Coronary artery (tissue), 2 donors: ENCODE measurements at regions not wholly inside any gene's neighbourhood (a gene's known extent, or its start where the extent isn't known, plus 50 kb on each side); places are given as distances from the start of the nearest gene placed in this dataset.

Source experiments
- DNase-seq: peaks from one replicate; pipeline ENCODE4 v3.0.0-alpha.2; 2017; ENCODE audit warnings: low spot score
- H3K27ac ChIP-seq, 2 donors: fragments of 200-600 bp; sonication (generic); one replicate each; pipeline ENCODE4 v1.5.1; 2016 to 2019
- H3K4me3 ChIP-seq: fragments of 200-600 bp; sonication (generic); 2 replicates; pipeline ENCODE4 v1.5.1; 2016; ENCODE audit warnings: mild to moderate bottlenecking, moderate library complexity
- TF ChIP-seq, protein P1 (sequence below): fragments of 200-600 bp; sonication (generic); IDR thresholded peaks from one replicate; pipeline ENCODE4 v1.5.1; 2019; ENCODE audit warnings: antibody characterized with exemption

DNA sequence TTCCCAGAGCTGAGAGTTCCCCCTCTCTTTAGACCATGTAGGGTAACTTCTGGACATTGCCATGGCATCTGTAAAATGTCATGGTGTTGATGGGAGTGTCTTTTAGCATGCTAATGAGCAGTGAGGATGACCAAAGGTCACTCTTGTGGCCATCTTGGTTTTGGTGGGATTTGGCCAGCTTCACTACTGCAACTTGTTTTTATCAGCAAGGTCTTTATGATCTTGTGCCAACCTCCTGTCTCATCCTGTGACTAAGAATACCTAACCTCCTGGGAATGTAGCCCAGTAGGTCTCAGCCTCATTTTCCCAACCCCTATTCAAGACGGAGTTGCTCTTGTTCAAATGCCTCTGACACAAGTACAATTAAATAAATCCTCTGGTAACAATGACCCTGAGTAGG is 244.4 kb downstream of the NEDD1 start:
- TF ChIP-seq, protein P1, sequence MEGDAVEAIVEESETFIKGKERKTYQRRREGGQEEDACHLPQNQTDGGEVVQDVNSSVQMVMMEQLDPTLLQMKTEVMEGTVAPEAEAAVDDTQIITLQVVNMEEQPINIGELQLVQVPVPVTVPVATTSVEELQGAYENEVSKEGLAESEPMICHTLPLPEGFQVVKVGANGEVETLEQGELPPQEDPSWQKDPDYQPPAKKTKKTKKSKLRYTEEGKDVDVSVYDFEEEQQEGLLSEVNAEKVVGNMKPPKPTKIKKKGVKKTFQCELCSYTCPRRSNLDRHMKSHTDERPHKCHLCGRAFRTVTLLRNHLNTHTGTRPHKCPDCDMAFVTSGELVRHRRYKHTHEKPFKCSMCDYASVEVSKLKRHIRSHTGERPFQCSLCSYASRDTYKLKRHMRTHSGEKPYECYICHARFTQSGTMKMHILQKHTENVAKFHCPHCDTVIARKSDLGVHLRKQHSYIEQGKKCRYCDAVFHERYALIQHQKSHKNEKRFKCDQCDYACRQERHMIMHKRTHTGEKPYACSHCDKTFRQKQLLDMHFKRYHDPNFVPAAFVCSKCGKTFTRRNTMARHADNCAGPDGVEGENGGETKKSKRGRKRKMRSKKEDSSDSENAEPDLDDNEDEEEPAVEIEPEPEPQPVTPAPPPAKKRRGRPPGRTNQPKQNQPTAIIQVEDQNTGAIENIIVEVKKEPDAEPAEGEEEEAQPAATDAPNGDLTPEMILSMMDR, result no peak

DNA sequence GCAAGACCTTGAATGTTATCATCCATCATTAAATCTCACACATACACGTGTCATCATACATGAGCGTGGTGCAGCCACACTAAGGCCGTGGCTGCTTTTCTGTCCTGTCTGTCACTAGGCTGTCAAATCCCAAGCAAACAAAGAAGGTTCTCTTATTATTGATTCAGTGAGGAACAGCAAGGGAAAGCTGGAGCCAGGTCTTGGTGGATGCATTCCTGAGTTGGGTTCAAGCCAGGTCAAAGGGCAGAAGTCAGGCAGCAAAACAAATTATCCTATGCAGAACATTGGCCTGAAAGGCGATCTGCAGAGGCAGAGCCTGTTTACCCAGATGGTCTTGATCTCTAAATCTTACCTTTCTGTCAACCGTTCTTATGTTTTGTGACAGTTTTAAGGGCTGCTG is 252.3 kb downstream of the NEDD1 start:
- Histone ChIP-seq H3K27ac (no peak overlapping the region), H3K4me3 (no peak overlapping the region)
- TF ChIP-seq, protein P1, result no peak
- no peak for DNase-seq

More for the DNA sequence above, 244.4 kb downstream of the NEDD1 start:
- Histone ChIP-seq H3K4me3 (no peak overlapping the region), H3K27ac (no peak overlapping the region)
- DNase-seq, result no peak

DNA sequence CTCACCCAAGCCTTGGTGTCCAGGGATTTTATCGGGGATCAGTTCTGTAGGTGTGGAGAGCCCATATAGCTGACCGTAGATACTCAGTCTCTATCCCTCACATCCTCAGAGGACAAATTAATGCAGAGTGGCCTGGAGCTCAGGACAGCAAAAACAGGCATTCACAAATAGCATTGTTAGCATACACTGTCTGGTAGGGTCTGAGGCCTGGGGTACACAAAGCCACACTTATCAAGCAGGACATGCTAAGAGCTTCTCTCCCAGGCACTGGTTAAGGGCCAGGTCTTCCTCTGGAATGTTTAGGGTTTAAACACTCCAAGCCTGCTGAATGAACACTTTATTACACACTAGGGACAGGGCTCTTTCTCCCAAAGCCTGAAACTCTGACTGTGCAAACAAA is 253.2 kb downstream of the NEDD1 start:
- no peak overlapping the region for H3K4me3 ChIP-seq
- DNase-seq, result no peak
- no peak overlapping the region for H3K27ac ChIP-seq
- TF ChIP-seq, protein P1, result no peak

DNA sequence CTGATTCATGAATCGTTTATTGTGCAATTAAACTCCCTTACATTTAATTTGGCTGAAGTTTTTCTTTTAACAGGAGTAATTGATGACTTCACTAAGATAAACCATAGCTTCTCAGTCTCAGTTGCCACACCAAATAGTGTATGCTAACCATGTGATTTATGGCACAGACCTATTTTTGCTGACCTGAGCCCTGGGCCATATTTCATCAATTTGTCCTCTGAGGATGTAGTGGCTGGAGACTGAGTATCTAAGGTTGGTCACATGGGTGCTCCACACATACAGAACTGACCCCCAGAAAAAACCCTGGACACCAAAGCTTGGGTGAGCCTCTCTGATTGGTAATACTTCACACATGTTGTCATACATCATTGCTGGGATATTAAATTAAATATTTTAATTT is 255.1 kb downstream of the NEDD1 start:
- Histone ChIP-seq H3K4me3 (no peak overlapping the region), H3K27ac (no peak overlapping the region)
- TF ChIP-seq, protein P1, result no peak
- DNase-seq, result no peak

DNA sequence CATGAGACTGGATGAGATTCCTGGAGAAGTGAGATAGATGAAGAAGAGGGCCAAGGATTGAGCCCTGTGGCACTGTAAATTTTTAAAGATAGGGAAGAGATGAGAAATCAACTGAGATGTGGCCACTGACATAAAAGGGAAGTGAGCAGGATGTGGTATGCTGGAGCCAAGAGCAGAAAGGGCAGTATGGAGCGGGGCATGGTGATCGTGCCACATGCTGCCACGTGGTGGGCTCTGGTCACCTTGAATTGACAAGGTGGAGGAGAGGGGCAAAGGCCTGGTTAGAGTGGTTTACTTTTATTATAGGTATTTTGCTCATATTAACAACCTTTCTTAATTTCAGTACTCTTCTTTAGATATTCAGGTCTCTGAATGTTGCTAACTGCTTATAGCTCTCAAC is 257.9 kb downstream of the NEDD1 start:
- TF ChIP-seq, protein P1, result no peak

DNA sequence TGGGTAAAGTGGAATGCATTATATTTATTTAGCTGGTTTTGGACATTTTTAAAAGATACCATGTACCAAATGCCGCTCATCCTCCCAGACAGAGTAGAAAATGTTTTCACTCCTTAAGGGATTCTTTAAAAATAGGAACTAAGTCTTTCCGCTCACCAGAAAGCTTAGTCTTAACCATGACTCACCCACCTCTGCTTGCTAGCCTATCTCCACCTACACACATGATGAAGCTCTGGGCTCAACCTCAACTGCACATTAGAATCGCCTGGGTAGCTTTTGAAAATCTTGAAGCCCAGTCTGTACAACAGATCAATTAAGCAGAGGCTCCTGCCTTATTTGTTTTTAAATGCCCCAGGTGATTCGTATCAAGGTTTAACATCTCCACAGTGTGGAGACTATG is 260.5 kb downstream of the NEDD1 start:
- no peak overlapping the region for H3K27ac ChIP-seq
- no peak overlapping the region for H3K4me3 ChIP-seq
- TF ChIP-seq, protein P1, result no peak
- no peak for DNase-seq

More for the DNA sequence above, 257.9 kb downstream of the NEDD1 start:
- Histone ChIP-seq H3K4me3 (no peak overlapping the region), H3K27ac (no peak overlapping the region)
- no peak for DNase-seq

DNA sequence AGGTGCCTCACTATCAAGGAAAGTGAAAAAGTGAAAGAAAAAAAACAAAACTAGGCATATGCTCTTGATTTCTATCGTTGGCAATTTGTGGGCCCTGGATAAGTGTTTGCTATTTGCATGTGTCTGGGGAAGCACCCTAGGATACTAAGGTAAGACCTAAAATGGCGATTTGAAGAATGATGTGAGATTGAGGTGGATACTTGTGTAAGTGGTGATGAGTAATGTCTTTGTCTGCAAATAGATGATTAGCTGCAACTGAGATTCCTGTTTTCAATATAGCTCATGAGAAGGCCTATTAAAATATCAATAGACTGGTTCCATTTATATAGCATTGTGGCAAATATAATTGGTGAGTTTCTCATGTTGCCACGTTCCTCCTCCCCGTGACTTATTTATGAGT is 261.7 kb downstream of the NEDD1 start:
- TF ChIP-seq, protein P1, result no peak
- H3K4me3 ChIP-seq, result no peak overlapping the region
- no peak for DNase-seq
- no peak overlapping the region for H3K27ac ChIP-seq
